Endothelial cell of umbilical vein (primary cell): ENCODE measurements at regions not wholly inside any gene's neighbourhood (a gene's known extent, or its start where the extent isn't known, plus 50 kb on each side); places are given as distances from the start of the nearest gene placed in this dataset.

Experiments used
- BruUV-seq: library from RNA; stranded (reverse); fragments of 400-500 nt; replicated peaks from 2 replicates; lab custom pipeline; 2021; lab: Mats Ljungman, UMichigan
- CTCF ChIA-PET: fragments of 300-600, 350-600 bp; sonication (Branson Sonifier 250); formaldehyde crosslinking; loops from one replicate; lab custom pipeline; 2021; ENCODE audit warnings: antibody characterized with exemption, inconsistent platforms; lab: Charles Lee
- POLR2A ChIA-PET: fragments of 300-600, 350-600 bp; sonication (Branson Sonifier 250); formaldehyde crosslinking; loops from one replicate; lab custom pipeline; 2021; ENCODE audit warnings: antibody characterized with exemption, inconsistent platforms; lab: Charles Lee
- DNase-seq: peaks from one replicate; pipeline ENCODE4 v3.0.0-alpha.2; 2011; ENCODE audit warnings: low read depth, low spot score
- FAIRE-seq: peaks from 2 replicates; lab custom pipeline; 2011; peaks lifted over from hg19 to GRCh38; lab: Jason Lieb, UNC
- H2AFZ ChIP-seq: 2 replicates; pipeline ENCODE4 v1.6.0; 2012; ENCODE audit warnings: low read depth, low read length, control low read depth, inconsistent platforms
- H3K27ac ChIP-seq: 2 replicates; pipeline ENCODE4 v1.5.1; 2011; ENCODE audit warnings: low read depth, mild to moderate bottlenecking, control low read depth, low read length, moderate library complexity; ENCODE audit not compliant: insufficient read depth
- H3K27me3 ChIP-seq, 2 experiments: 2 replicates each; pipeline versions ENCODE4 v1.6.0 to v1.6.1; 2011; ENCODE audit warnings: low read length in 2 of 2, mixed read lengths in 1 of 2; ENCODE audit not compliant: control insufficient read depth in 2 of 2, insufficient read depth in 2 of 2
- H3K36me3 ChIP-seq, 2 experiments: 2 replicates in 1 of 2; 3 replicates in 1 of 2; pipeline ENCODE4 v1.5.1; 2011; ENCODE audit warnings: low read length in 2 of 2, mild to moderate bottlenecking in 1 of 2, moderate library complexity in 1 of 2; ENCODE audit not compliant: control insufficient read depth in 2 of 2, insufficient read depth in 2 of 2; ENCODE audit errors: extremely low read depth in 1 of 2
- H3K4me1 ChIP-seq: 3 replicates; pipeline ENCODE4 v1.5.1; 2011; ENCODE audit warnings: mild to moderate bottlenecking, low read length; ENCODE audit not compliant: control insufficient read depth, insufficient read depth; ENCODE audit errors: extremely low read depth
- H3K4me2 ChIP-seq: 2 replicates; pipeline ENCODE4 v1.6.1; 2011; ENCODE audit warnings: low read length, control low read depth, mixed read lengths; ENCODE audit not compliant: insufficient read depth
- H3K4me3 ChIP-seq, 3 experiments: fragments of 200-600 bp in 1 of 3; sonication (generic), shearing (Covaris generic) in 1 of 3; replicated peaks in 1 of 3; 2 replicates each; pipeline ENCODE4 v1.5.1; 2011 to 2016; ENCODE audit warnings: control low read depth in 3 of 3, low read length in 3 of 3, mild to moderate bottlenecking in 2 of 3, inconsistent platforms in 1 of 3, low read depth in 1 of 3, moderate library complexity in 1 of 3; ENCODE audit not compliant: insufficient read depth in 1 of 3
- H3K79me2 ChIP-seq: 2 replicates; pipeline ENCODE4 v1.6.0; 2012; ENCODE audit warnings: low read length, inconsistent platforms; ENCODE audit not compliant: control insufficient read depth, insufficient read depth
- H3K9ac ChIP-seq: replicated peaks from 2 replicates; pipeline ENCODE3; 2011; ENCODE audit warnings: low read length, control low read depth; ENCODE audit not compliant: insufficient read depth; ENCODE audit errors: extremely low read depth
- H3K9me1 ChIP-seq: replicated peaks from 3 replicates; pipeline ENCODE4 v1.6.0; 2011; ENCODE audit warnings: mild to moderate bottlenecking, low read length; ENCODE audit not compliant: control insufficient read depth, insufficient read depth; ENCODE audit errors: extremely low read depth
- H3K9me3 ChIP-seq: replicated peaks from 2 replicates; pipeline ENCODE4 v1.5.1; 2012; ENCODE audit warnings: low read length, inconsistent platforms; ENCODE audit not compliant: control insufficient read depth, insufficient read depth
- H4K20me1 ChIP-seq: replicated peaks from 2 replicates; pipeline ENCODE3; 2011; ENCODE audit warnings: mild to moderate bottlenecking, low read length; ENCODE audit not compliant: control insufficient read depth, insufficient read depth; ENCODE audit errors: extremely low read depth
- EZH2 ChIP-seq: IDR thresholded peaks from 2 replicates; pipeline ENCODE4 v1.6.1; 2012; ENCODE audit warnings: borderline replicate concordance, low read depth, mild to moderate bottlenecking, moderate library complexity, low read length, inconsistent platforms; ENCODE audit not compliant: severe bottlenecking
- FOS ChIP-seq: IDR thresholded peaks from 2 replicates; pipeline ENCODE4 v1.6.1; 2011; ENCODE audit warnings: mild to moderate bottlenecking, low read length, moderate library complexity, borderline replicate concordance; ENCODE audit not compliant: insufficient read depth
- GATA2 ChIP-seq: IDR thresholded peaks from 2 replicates; pipeline ENCODE4 v1.7.0; 2011; ENCODE audit warnings: low read depth, mild to moderate bottlenecking, moderate library complexity, mixed read lengths, low read length; ENCODE audit not compliant: insufficient read length, insufficient read depth
- JUN ChIP-seq: IDR thresholded peaks from 2 replicates; pipeline ENCODE4 v1.6.1; 2011; ENCODE audit warnings: borderline replicate concordance, low read depth; ENCODE audit not compliant: insufficient read length, insufficient read depth
- MYC ChIP-seq: IDR thresholded peaks from one replicate; pipeline ENCODE4 v1.6.1; 2011; ENCODE audit warnings: mild to moderate bottlenecking, low read depth, low read length
- POLR2A ChIP-seq: IDR thresholded peaks from 2 replicates; pipeline ENCODE4 v1.6.1; 2012; ENCODE audit warnings: low read depth, mild to moderate bottlenecking, control low read depth, low read length
- POLR2AphosphoS5 ChIP-seq: IDR thresholded peaks from 2 replicates; pipeline ENCODE4 v1.6.1; 2012; ENCODE audit warnings: low read depth, mild to moderate bottlenecking, control low read depth, low read length, moderate library complexity; ENCODE audit not compliant: insufficient read depth
- dilution Hi-C: fragments of 300-500 bp; cut with MboI; formaldehyde crosslinking; loops from one replicate; pipeline ENCODE4 v1.15.0; 2019; ENCODE audit warnings: low sequenced_read_pairs; ENCODE audit not compliant: extremely low pct_ligation_motif_present
- intact Hi-C: fragments of 100-400 bp; cut with micrococcal nuclease; formaldehyde crosslinking; loops from one replicate; pipeline ENCODE4 v1.10.0; 2022
- TF ChIP-seq, protein P1 (sequence below), 2 donors: IDR thresholded peaks; 1 replicate in 1 of 2; 2 replicates in 1 of 2; pipeline ENCODE4 v1.5.1; 2011; ENCODE audit warnings: low read length in 2 of 2, mild to moderate bottlenecking in 2 of 2, moderate library complexity in 2 of 2, control low read depth in 1 of 2, inconsistent platforms in 1 of 2, low read depth in 1 of 2; ENCODE audit not compliant: insufficient read depth in 1 of 2; ENCODE audit errors: extremely low read depth in 1 of 2
- TF ChIP-seq, protein P2 (sequence below): IDR thresholded peaks from 2 replicates; pipeline ENCODE4 v1.6.1; 2011; ENCODE audit not compliant: insufficient read depth, insufficient read length

DNA sequence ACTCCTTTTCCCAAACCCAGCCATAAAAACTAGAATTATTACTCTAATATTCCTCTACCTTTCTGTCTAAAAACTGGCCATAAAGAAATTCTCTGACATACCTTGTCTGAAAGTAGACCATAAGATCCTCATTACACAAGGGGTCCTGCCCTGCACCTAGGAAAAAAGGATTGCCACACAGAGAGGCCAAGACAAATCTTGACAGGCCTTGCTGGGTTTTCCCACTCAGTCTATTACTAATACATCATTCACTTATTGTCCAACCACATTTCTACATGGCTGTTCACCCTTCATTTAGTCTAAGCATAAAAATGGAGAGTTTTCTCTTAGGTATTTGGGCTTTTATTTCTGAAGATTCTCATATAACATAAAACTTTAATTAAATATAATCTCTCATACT is 319.8 kb downstream of the PCDH20 start:
- DNase-seq (no peak), FAIRE-seq (no peak)
- H3K9ac ChIP-seq, result no peak overlapping the region
- no peak overlapping the region for H3K4me3 ChIP-seq
- no peak overlapping the region for H2AFZ ChIP-seq
- POLR2A ChIA-PET, result no interaction called here
- H4K20me1 ChIP-seq, result no peaks in the 10 kb centered on the region
- no peaks in the 10 kb centered on the region for H3K79me2 ChIP-seq
- BruUV-seq, result no TSS peak
- no peak overlapping the region for H3K27ac ChIP-seq
- no peaks in the 10 kb centered on the region for H3K4me1 ChIP-seq
- H3K9me3 ChIP-seq, result no peaks in the 10 kb centered on the region
- no peaks in the 10 kb centered on the region for H3K27me3 ChIP-seq
- intact Hi-C loops, result no loop called here
- CTCF ChIA-PET, result no interaction called here
- dilution Hi-C loops, result no loop called here
- H3K36me3 ChIP-seq, result no peaks in the 10 kb centered on the region
- no peak for TF ChIP-seq POLR2A
- TF ChIP-seq, protein P1, sequence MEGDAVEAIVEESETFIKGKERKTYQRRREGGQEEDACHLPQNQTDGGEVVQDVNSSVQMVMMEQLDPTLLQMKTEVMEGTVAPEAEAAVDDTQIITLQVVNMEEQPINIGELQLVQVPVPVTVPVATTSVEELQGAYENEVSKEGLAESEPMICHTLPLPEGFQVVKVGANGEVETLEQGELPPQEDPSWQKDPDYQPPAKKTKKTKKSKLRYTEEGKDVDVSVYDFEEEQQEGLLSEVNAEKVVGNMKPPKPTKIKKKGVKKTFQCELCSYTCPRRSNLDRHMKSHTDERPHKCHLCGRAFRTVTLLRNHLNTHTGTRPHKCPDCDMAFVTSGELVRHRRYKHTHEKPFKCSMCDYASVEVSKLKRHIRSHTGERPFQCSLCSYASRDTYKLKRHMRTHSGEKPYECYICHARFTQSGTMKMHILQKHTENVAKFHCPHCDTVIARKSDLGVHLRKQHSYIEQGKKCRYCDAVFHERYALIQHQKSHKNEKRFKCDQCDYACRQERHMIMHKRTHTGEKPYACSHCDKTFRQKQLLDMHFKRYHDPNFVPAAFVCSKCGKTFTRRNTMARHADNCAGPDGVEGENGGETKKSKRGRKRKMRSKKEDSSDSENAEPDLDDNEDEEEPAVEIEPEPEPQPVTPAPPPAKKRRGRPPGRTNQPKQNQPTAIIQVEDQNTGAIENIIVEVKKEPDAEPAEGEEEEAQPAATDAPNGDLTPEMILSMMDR (IDR thresholded peaks at IDR 0.05; ENCODE audit: extremely low read depth in 1 of 2, insufficient read depth in 1 of 2, low read depth in 1 of 2, low read length in 2 of 2), result no peak
- no peaks in the 10 kb centered on the region for H3K9me1 ChIP-seq
- no peak overlapping the region for H3K4me2 ChIP-seq

DNA sequence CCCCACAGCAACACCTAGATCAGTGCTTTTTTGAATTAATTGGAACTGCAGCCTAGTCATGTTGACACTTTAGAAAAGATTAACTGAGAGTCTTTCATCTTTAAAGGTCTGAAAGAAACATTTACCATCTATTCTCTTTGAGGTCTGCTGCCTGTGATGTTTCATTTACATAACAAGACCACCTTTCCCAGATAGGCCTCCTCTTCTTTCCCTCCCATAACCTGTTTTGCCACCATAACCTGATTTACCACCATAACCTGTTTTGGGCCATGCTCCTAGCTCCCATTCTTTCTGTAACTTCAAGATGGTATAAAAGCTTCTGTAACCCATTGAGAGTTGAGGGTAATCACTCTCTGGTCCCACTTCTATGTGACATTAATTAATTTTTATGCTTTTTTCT is 320.8 kb downstream of the PCDH20 start:
- no peak for TF ChIP-seq JUN
- no peak for TF ChIP-seq POLR2AphosphoS5
- TF ChIP-seq MYC, result no peak
- no peak for TF ChIP-seq EZH2
- no peak for TF ChIP-seq FOS
- no peak for TF ChIP-seq POLR2A
- TF ChIP-seq GATA2, result no peak
- TF ChIP-seq, protein P2, sequence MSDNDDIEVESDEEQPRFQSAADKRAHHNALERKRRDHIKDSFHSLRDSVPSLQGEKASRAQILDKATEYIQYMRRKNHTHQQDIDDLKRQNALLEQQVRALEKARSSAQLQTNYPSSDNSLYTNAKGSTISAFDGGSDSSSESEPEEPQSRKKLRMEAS, result no peak
- TF ChIP-seq, protein P1 (IDR thresholded peaks at IDR 0.05; ENCODE audit: extremely low read depth in 1 of 2, insufficient read depth in 1 of 2, low read depth in 1 of 2, low read length in 2 of 2), result no peak
- no peaks in the 10 kb centered on the region for H3K79me2 ChIP-seq
- no peaks in the 10 kb centered on the region for H3K27me3 ChIP-seq
- FAIRE-seq (no peak), DNase-seq (no peak)
- no peak overlapping the region for H3K9ac ChIP-seq
- no peak overlapping the region for H3K4me3 ChIP-seq
- H3K27ac ChIP-seq, result no peak overlapping the region
- H3K36me3 ChIP-seq, result no peaks in the 10 kb centered on the region
- CTCF ChIA-PET, result no interaction called here
- no peaks in the 10 kb centered on the region for H3K9me3 ChIP-seq
- no peaks in the 10 kb centered on the region for H3K9me1 ChIP-seq
- POLR2A ChIA-PET, result no interaction called here
- no peak overlapping the region for H2AFZ ChIP-seq
- no peak overlapping the region for H3K4me2 ChIP-seq
- dilution Hi-C loops, result no loop called here
- H3K4me1 ChIP-seq, result no peaks in the 10 kb centered on the region
- intact Hi-C loops, result no loop called here
- no peaks in the 10 kb centered on the region for H4K20me1 ChIP-seq
- BruUV-seq, result no TSS peak
